ENCODE measurements at regions not wholly inside any gene's neighbourhood (a gene's known extent, or its start where the extent isn't known, plus 50 kb on each side); places are given as distances from the start of the nearest gene placed in this dataset.
A peak's percentile ranks its signal among the peaks of the same experiment; 100 is the strongest.

DNA sequence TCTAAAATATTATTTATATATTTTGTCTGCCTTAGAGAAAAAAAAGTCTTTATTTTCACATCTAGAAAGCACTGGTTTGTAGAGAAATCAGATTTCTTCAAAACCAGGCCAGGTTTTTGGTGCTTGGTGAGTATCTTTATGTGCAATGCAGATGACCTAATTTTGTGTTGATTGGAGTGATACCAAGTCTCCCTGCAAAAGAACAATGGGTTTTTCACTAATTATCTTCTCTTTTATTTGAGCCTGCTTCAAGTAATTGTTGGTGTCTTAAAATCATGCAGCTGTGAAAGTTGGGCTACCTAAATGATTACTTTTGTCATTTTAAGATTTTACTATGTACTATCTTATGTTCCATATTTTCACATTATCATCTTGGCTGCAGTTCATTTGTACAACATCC is 874.7 kb downstream of the TFAP2A start:
- H3K27me3 ChIP-seq = no peaks in the 10 kb centered on the region
- no peaks in the 10 kb centered on the region for H3K4me1 ChIP-seq
- no peaks in the 10 kb centered on the region for H3K9me3 ChIP-seq (replicated peaks)
- H3K27ac ChIP-seq = no peak overlapping the region
- H3K36me3 ChIP-seq = no peaks in the 10 kb centered on the region
- DNase-seq = no peak
- no peak overlapping the region for H3K4me3 ChIP-seq

DNA sequence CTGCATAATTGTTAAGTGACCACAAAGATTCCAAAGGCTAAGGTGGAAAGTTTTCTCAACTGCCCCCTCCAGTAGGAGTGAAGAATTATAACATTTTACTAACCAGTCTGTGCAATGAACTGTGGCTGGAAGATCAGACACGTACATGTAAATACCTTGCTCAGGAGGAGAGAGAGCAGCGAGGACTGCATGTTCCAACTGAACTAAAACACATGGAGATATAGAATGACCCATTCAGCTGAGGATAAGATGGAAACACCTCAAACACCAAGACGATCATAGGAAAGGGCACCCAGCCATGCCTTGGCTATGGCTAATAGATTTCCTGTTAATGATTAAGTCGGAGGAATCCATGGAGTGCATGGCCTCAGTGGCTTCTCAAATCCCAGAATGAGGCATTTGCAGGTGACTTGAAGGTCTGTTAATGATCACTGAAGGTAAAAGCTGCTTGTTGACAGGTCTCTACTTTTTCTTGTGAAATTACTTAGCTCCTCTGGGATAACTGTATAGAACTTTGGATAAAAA is 875.6 kb downstream of the TFAP2A start:
- DNase-seq = no peak
- H3K4me3 ChIP-seq = no peak overlapping the region
- H3K36me3 ChIP-seq = no peaks in the 10 kb centered on the region
- no peaks in the 10 kb centered on the region for H3K27me3 ChIP-seq
- H3K27ac ChIP-seq = no peak overlapping the region
- H3K9me3 ChIP-seq (replicated peaks) = no peaks in the 10 kb centered on the region
- H3K4me1 ChIP-seq = no peaks in the 10 kb centered on the region

- H3K9me3 ChIP-seq (replicated peaks) = no peaks in the 10 kb centered on the region
- DNase-seq = no peak
Measured at GRCh38 chr6:9537381-9537780, 877.5 kb downstream of the TFAP2A start.

GRCh38 chr6:9535106-9535505 is 879.8 kb downstream of the TFAP2A start:
- no peaks in the 10 kb centered on the region for H3K27me3 ChIP-seq
- H3K36me3 ChIP-seq = no peaks in the 10 kb centered on the region
- H3K27ac ChIP-seq = no peak overlapping the region
- no peaks in the 10 kb centered on the region for H3K4me1 ChIP-seq
- H3K4me3 ChIP-seq = no peak overlapping the region
- no peaks in the 10 kb centered on the region for H3K9me3 ChIP-seq (replicated peaks)
- no peak for DNase-seq

More at GRCh38 chr6:9537381-9537780, 877.5 kb downstream of the TFAP2A start:
- H3K27ac ChIP-seq = no peak overlapping the region
- no peaks in the 10 kb centered on the region for H3K27me3 ChIP-seq
- H3K36me3 ChIP-seq = no peaks in the 10 kb centered on the region
- H3K4me1 ChIP-seq = no peaks in the 10 kb centered on the region
- no peak overlapping the region for H3K4me3 ChIP-seq

DNA sequence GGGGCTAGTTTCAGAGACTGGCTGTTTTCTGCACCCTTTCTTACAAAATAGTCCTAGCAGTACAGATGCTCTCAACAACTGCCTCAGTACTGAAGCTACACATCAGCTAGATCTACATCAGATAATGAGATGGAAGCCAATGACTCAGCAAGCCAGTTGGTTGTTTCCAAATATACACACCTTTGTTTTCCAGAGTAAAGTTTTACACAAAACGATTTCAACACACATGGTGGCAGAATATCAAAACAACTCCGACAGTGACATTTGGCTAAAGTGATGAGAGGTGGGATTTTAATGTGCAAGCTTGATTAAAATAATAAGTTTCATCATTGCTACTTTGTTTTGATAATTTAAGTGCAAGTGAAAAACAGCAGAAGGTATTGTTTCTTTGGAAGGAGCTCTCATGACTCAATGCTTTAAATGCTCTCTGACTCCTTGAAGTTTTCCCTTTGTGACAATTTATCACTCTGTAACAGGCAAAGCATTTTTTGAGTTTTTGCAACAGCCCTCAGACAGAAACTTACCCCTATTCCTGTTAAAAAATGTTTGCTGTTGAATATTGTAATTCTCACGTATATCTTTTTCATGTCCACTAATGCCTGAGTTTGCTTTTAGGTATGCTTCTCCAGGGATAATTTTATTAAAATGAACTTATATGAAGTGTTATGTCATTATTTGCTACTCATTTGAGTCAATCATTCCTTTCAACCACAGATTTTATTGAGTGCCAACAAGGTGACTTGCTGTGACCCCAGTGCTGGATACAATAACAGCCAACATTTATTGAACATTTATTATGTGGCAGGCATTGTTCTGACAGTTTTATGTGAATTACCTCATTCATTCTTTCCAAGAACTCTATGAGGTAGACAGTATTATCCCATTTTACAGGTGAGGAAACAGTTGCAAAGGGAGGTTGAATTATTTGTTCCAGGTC is 882.0 kb downstream of the TFAP2A start:
- Histone ChIP-seq H3K4me3 (no peak overlapping the region), H3K4me1 (no peaks in the 10 kb centered on the region), H3K27me3 (no peaks in the 10 kb centered on the region), H3K9me3 (replicated peaks) (no peaks in the 10 kb centered on the region), H3K36me3 (no peaks in the 10 kb centered on the region), H3K27ac (no peak overlapping the region)
- no peak for DNase-seq

DNA sequence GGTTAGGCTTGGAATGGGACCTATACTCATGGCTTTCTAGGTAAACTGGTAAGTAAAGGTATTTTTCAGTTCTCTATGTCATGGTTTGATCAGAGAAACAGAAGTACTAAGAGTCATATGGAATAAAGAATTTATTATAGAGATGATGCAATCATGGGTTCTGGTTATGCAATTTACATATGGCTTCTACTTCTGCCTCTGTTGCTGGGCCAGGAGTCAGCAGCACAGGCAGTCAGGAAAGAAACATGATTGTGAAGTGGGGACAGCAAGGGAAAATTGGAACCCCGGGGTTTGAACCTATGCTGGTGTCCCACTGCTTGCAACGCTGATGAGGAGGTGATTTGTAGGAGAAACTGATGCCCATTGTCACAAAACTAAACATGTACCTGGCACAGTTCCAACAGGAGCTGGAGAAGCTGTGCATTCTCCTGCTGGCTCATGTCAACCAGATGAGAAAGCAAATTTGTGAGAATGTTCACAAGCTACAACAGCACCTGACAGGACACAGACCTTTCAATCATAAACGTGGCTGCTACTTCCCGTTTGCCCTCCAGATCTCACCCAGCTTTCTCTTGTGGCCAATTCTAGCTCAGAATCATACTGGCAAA is 887.1 kb downstream of the TFAP2A start:
- no peak for DNase-seq
- H3K27ac ChIP-seq = no peak overlapping the region
- no peak overlapping the region for H3K4me3 ChIP-seq
- H3K36me3 ChIP-seq = no peaks in the 10 kb centered on the region
- H3K27me3 ChIP-seq = no peaks in the 10 kb centered on the region
- no peaks in the 10 kb centered on the region for H3K9me3 ChIP-seq (replicated peaks)
- H3K4me1 ChIP-seq = peaks cover 11% of the 10 kb centered on the region

DNA sequence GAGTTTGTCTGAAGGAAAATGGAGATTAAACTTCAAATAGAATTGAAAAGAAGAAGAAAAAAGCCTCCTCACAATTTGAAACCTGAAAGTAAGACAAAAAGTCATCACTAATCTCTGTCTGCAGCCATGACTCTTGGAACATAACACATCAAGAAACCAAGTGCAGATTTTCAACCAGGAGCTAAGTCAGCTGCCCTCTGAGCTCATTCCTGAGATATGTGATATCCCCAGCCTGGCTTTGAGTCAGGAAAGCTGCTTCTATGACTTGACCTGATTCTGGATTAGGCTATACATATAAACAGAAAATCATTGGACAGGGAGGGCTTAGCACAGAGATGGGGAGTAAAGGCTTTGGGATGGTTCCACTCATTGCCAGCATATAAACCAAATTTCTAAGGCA is 891.4 kb downstream of the TFAP2A start:
- Histone ChIP-seq H3K4me3 (no peak overlapping the region), H3K4me1 (peaks cover 18% of the 10 kb centered on the region), H3K9me3 (replicated peaks) (no peaks in the 10 kb centered on the region), H3K27me3 (no peaks in the 10 kb centered on the region), H3K27ac (peak overlapping the region; percentile 32; the same call in 1 of the 2 replicates), H3K36me3 (no peaks in the 10 kb centered on the region)
- peak; percentile 68 to 82 for DNase-seq

DNA sequence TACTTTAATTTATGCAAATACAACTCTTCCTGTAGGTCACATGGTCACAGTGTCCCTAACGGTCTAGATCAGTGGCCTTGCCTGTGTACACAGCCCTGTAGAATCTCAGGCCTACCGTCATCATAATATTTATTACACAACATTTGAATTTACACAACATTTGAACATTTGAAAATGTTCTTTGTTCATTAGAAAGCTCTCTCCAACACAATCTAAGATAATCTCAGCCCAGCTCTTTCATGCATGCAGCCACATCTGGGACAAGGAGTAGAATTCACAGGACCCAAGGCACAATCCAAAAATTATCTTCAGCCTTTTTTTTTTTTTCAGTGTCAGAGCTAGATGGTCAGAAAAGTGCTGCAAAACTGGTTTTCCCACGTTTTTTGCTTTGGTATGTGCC is 892.8 kb downstream of the TFAP2A start:
- H3K9me3 ChIP-seq (replicated peaks) = no peaks in the 10 kb centered on the region
- no peak overlapping the region for H3K4me3 ChIP-seq
- H3K27ac ChIP-seq = no peak overlapping the region
- DNase-seq = no peak
- H3K4me1 ChIP-seq = peaks cover 18% of the 10 kb centered on the region
- no peaks in the 10 kb centered on the region for H3K36me3 ChIP-seq
- H3K27me3 ChIP-seq = no peaks in the 10 kb centered on the region

DNA sequence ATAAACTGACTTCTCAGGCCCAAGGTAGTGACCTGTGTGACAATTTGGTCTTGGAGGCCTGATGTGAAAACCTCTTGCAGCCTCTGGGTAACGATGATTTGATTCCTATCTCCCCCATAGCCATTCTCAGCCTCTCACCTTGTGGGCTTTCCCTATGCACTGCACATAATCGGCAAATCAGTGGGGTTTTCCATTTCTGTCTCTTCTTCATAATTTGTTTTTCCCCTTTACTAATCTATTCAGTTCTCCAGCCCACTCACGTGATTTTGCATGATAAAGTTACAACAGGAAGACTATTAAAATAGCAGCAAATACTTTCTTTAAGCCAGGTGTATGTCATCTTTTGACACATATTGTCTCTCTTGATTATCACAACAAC is 893.7 kb downstream of the TFAP2A start:
- H3K9me3 ChIP-seq (replicated peaks) = no peaks in the 10 kb centered on the region
- H3K4me1 ChIP-seq = peaks cover 18% of the 10 kb centered on the region
- peak overlapping the region; percentile 26 for H3K27ac ChIP-seq
- H3K36me3 ChIP-seq = no peaks in the 10 kb centered on the region
- DNase-seq = no peak
- H3K4me3 ChIP-seq = no peak overlapping the region
- no peaks in the 10 kb centered on the region for H3K27me3 ChIP-seq

GRCh38 chr6:9520417-9521151 is 894.3 kb downstream of the TFAP2A start:
- no peaks in the 10 kb centered on the region for H3K9me3 ChIP-seq (replicated peaks)
- H3K4me3 ChIP-seq = no peak overlapping the region
- peaks cover 23% of the 10 kb centered on the region for H3K4me1 ChIP-seq
- no peaks in the 10 kb centered on the region for H3K36me3 ChIP-seq
- H3K27ac ChIP-seq = peak overlapping the region; percentile 26
- DNase-seq = no peak
- H3K27me3 ChIP-seq = no peaks in the 10 kb centered on the region

GRCh38 chr6:9518431-9518830 is 896.4 kb downstream of the TFAP2A start:
- H3K27ac ChIP-seq = no peak overlapping the region
- H3K36me3 ChIP-seq = no peaks in the 10 kb centered on the region
- H3K4me1 ChIP-seq = peaks cover 19% of the 10 kb centered on the region
- no peak overlapping the region for H3K4me3 ChIP-seq
- H3K27me3 ChIP-seq = no peaks in the 10 kb centered on the region
- DNase-seq = no peak
- H3K9me3 ChIP-seq (replicated peaks) = no peaks in the 10 kb centered on the region

- Histone ChIP-seq H3K9me3 (replicated peaks) (no peaks in the 10 kb centered on the region), H3K36me3 (no peaks in the 10 kb centered on the region)
- no peak for DNase-seq
Measured at GRCh38 chr6:9517806-9518205, 897.1 kb downstream of the TFAP2A start.

DNA sequence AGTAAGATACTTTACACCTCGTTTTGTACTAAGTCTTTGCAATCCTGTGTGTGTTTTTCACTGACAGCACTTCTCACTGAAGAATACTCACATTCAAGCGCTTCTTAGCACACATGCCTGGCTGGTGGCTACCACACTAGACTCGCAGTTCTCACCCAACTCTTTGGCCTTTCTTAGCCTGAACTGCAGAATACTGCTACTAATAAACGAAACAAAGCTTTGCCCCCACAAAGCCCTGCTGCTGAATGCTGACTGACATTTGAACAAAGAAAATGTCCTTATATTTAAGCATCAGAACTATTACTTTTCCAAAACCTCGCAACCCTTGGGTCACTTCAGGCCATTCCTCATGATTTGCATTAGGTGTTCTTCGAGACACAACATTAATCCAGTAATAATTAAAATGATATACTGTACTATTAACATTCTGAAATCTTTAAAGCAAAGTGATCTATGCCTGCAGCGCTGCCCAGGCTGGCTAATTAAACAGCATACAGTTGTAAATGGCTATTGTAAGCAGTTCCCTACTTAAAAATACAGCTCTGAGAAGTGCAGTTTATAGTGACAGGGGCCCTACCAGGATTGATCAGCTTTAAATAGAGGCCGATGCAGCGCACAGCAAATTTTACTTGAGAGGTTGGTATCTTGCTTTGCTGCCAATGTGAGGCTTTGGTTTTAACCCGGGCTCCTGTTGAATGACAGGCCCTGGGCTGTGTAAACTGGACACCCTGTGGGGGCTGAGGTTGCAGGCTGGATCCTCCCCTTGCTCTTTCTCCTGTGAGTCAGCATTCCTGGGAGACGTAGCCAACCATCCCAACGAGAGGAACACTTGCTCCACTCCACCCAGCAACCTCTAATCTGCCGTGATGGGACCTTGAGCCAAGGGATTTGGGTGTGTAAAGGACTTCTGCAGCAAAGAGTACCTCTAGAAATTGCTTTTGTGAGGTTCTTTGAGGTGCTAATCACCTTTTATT is 899.0 kb downstream of the TFAP2A start:
- H3K27ac ChIP-seq = no peak overlapping the region
- H3K27me3 ChIP-seq = no peaks in the 10 kb centered on the region
- peak; percentile 55 to 56 for DNase-seq
- H3K4me1 ChIP-seq = peaks cover 12% of the 10 kb centered on the region
- H3K4me3 ChIP-seq = no peak overlapping the region
- no peaks in the 10 kb centered on the region for H3K9me3 ChIP-seq (replicated peaks)
- H3K36me3 ChIP-seq = no peaks in the 10 kb centered on the region

More at GRCh38 chr6:9517806-9518205, 897.1 kb downstream of the TFAP2A start:
- Histone ChIP-seq H3K4me1 (peaks cover 12% of the 10 kb centered on the region), H3K27ac (no peak overlapping the region), H3K4me3 (no peak overlapping the region), H3K27me3 (no peaks in the 10 kb centered on the region)

GRCh38 chr6:9514146-9514545 is 900.7 kb downstream of the TFAP2A start:
- no peak overlapping the region for H3K27ac ChIP-seq
- no peak overlapping the region for H3K4me3 ChIP-seq
- H3K27me3 ChIP-seq = no peaks in the 10 kb centered on the region
- peaks cover 5% of the 10 kb centered on the region; the same call in 1 of the 2 replicates for H3K4me1 ChIP-seq
- H3K9me3 ChIP-seq (replicated peaks) = no peaks in the 10 kb centered on the region
- no peaks in the 10 kb centered on the region for H3K36me3 ChIP-seq
- DNase-seq = no peak
